MM.1S (cell line): ENCODE measurements at regions not wholly inside any gene's neighbourhood (a gene's known extent, or its start where the extent isn't known, plus 50 kb on each side); places are given as distances from the start of the nearest gene placed in this dataset.
"Not testable (repeated sequence)": the region's sequence is repeated elsewhere in the genome, so short reads cannot be mapped to it uniquely, and the experiment has no call there.

Source experiments
- CTCF ChIP-seq: fragments of 300-600 bp; sonication (generic); IDR thresholded peaks from 2 replicates; pipeline ENCODE4 v1.5.1; 2016; ENCODE audit warnings: antibody characterized with exemption, low read length, mixed read lengths
- EZH2 ChIP-seq: fragments of 300-600 bp; sonication (generic); optimal IDR thresholded peaks from 2 replicates; pipeline ENCODE3; 2017; ENCODE audit warnings: low read depth, mild to moderate bottlenecking, antibody characterized with exemption, low read length, mixed read lengths
- EZH2phosphoT487 ChIP-seq: fragments of 300-600 bp; sonication (generic); IDR thresholded peaks from 2 replicates; pipeline ENCODE4 v1.6.1; 2018; ENCODE audit warnings: antibody characterized with exemption, low read length

- TF ChIP-seq EZH2, CTCF, EZH2phosphoT487: not testable (repeated sequence)
These were observed 615.6 kb downstream of the RPIA start for GRCh38 chr2:89306869-89307637.
